Fibroblast of skin of abdomen (primary cell): ENCODE measurements at regions not wholly inside any gene's neighbourhood (a gene's known extent, or its start where the extent isn't known, plus 50 kb on each side); places are given as distances from the start of the nearest gene placed in this dataset.
"Not testable (repeated sequence)": the region's sequence is repeated elsewhere in the genome, so short reads cannot be mapped to it uniquely, and the experiment has no call there.

Experiments used
- DNase-seq: peaks from one replicate; pipeline ENCODE4 v3.0.0-alpha.2; 2013

- DNase-seq: no peak
Measured at GRCh38 chr1:219066098-219066497, 107.6 kb upstream of the LYPLAL1 start.

GRCh38 chr1:219066631-219067349 is 106.9 kb upstream of the LYPLAL1 start:
- DNase-seq: peak; percentile 56

GRCh38 chr1:219067350-219067712 is 106.3 kb upstream of the LYPLAL1 start:
- no peak for DNase-seq

GRCh38 chr1:219070395-219070794 is 103.3 kb upstream of the LYPLAL1 start:
- not testable (repeated sequence) for DNase-seq

GRCh38 chr1:219071209-219071608 is 102.5 kb upstream of the LYPLAL1 start:
- no peak for DNase-seq

- no peak for DNase-seq
Measured at GRCh38 chr1:219072329-219072728, 101.3 kb upstream of the LYPLAL1 start.

GRCh38 chr1:219074084-219074728 is 99.5 kb upstream of the LYPLAL1 start:
- no peak for DNase-seq

GRCh38 chr1:219075121-219075879 is 98.4 kb upstream of the LYPLAL1 start:
- no peak for DNase-seq

GRCh38 chr1:219076326-219076937 is 97.2 kb upstream of the LYPLAL1 start:
- no peak for DNase-seq

GRCh38 chr1:219077767-219078166 is 95.9 kb upstream of the LYPLAL1 start:
- DNase-seq: not testable (repeated sequence)

- peak; percentile 27 for DNase-seq
Measured at GRCh38 chr1:219081943-219082925, 91.4 kb upstream of the LYPLAL1 start.

GRCh38 chr1:219083631-219084030 is 90.0 kb upstream of the LYPLAL1 start:
- DNase-seq: peak; percentile 29

- DNase-seq: peak; percentile 89
Measured at GRCh38 chr1:219085082-219085481, 88.6 kb upstream of the LYPLAL1 start.

GRCh38 chr1:219085988-219086387 is 87.7 kb upstream of the LYPLAL1 start:
- peak; percentile 68 for DNase-seq

- DNase-seq: no peak
Measured at GRCh38 chr1:219086956-219087469, 86.7 kb upstream of the LYPLAL1 start.

GRCh38 chr1:219088778-219089557 is 84.7 kb upstream of the LYPLAL1 start:
- DNase-seq: peak; percentile 90

GRCh38 chr1:219090607-219091006 is 83.1 kb upstream of the LYPLAL1 start:
- no peak for DNase-seq

GRCh38 chr1:219092206-219092605 is 81.5 kb upstream of the LYPLAL1 start:
- DNase-seq: peak; percentile 81

- DNase-seq: no peak
Measured at GRCh38 chr1:219099307-219099706, 74.4 kb upstream of the LYPLAL1 start.

- DNase-seq: no peak
Measured at GRCh38 chr1:219100059-219100458, 73.6 kb upstream of the LYPLAL1 start.

- DNase-seq: not testable (repeated sequence)
Measured at GRCh38 chr1:219102466-219102865, 71.2 kb upstream of the LYPLAL1 start.
